BE2C (cell line): ENCODE measurements at regions not wholly inside any gene's neighbourhood (a gene's known extent, or its start where the extent isn't known, plus 50 kb on each side); places are given as distances from the start of the nearest gene placed in this dataset.

Source experiments
- DNase-seq: peaks from one replicate; pipeline ENCODE4 v3.0.0-alpha.2; 2020
- H3K27me3 ChIP-seq: fragments of 250-450 bp; sonication (Bioruptor Pico); 2 replicates; pipeline ENCODE4 v1.5.1; 2020; ENCODE audit warnings: mild to moderate bottlenecking
- H3K36me3 ChIP-seq: fragments of 250-450 bp; sonication (Bioruptor Pico); 2 replicates; pipeline ENCODE4 v1.5.1; 2020; ENCODE audit warnings: mild to moderate bottlenecking
- H3K4me1 ChIP-seq: fragments of 250-450 bp; sonication (Bioruptor Pico); 2 replicates; pipeline ENCODE4 v1.5.1; 2020
- H3K4me3 ChIP-seq: 2 replicates; pipeline ENCODE4 v1.5.1; 2011; ENCODE audit warnings: low read depth, low read length
- H3K9me3 ChIP-seq: fragments of 250-450 bp; sonication (Bioruptor Pico); 2 replicates; pipeline ENCODE4 v1.5.1; 2020
- CTCF ChIP-seq: IDR thresholded peaks from 2 replicates; pipeline ENCODE4 v1.5.1; 2012; ENCODE audit warnings: mild to moderate bottlenecking, low read depth, low read length

DNA sequence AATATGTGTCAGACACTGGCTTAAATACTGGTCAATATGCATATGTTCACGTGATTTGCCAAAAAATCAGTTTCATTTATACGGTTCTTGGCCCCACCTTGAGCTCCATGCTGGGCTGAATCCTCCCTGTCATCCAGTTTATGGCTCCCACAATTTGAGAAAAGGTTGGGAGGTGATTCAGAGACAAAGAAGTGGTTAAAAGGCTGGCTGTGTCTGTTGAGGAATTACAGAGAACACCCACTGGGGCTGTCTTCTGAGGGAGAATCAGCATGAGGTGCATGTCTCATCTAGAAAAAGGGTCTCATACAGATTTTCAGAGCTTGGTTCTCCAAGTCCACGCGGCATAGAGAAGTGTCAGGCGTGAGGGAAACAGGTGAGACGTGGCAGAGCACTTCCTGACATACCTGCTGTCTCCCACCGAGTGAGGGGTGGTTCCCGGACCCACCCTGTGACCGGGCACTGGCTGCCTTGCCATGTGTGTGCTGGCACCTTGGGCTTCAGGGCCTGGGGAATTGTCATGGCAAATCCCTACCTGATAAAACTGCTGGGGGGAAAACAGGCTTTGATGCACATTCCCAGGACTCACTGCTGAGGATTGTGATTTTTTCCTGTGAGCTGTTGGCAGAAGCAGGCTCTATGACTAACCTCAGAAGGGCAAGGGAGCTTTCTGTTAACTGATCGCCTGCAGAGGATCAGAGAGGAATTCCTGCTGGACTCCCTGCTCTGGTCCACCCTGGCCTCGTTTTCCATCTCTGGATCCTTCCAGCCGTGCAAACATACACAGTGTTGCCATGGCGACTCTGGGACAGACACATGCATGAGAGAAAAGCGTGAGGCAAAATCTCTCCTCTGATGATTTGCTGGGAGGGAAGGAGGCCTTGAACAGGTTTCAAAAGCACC is 223.6 kb downstream of the ADAMTS15 start:
- no peaks in the 10 kb centered on the region for H3K36me3 ChIP-seq
- H3K9me3 ChIP-seq: no peaks in the 10 kb centered on the region
- H3K4me1 ChIP-seq: peaks cover 9% of the 10 kb centered on the region; the same call in 1 of the 2 replicates
- H3K27me3 ChIP-seq: no peaks in the 10 kb centered on the region
- H3K4me3 ChIP-seq: no peak overlapping the region
- TF ChIP-seq CTCF: no peak
- DNase-seq: peak; percentile 65

DNA sequence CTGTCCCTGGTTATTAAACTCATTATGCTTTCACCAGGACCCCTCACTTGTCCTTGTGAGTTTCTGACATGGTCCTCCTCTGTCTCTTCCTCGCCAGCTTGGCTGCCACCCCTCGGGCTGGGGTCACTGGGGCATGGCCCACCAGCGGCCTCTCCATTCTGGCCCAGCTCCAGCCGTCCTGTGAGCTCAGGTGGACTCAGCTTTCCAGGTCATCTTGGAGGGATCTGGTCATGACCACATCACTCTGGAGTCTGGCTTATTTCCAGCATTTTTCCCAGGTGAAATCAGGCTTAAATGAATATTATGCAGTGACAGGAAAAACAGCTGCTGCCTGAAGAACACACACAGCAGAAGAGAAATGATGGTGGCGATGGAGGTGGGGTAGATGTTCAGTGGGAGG is 224.5 kb downstream of the ADAMTS15 start:
- TF ChIP-seq CTCF: no peak
- Histone ChIP-seq H3K27me3 (no peaks in the 10 kb centered on the region), H3K4me1 (peaks cover 9% of the 10 kb centered on the region; the same call in 1 of the 2 replicates), H3K36me3 (no peaks in the 10 kb centered on the region), H3K4me3 (no peak overlapping the region), H3K9me3 (no peaks in the 10 kb centered on the region)
- no peak for DNase-seq

GRCh38 chr11:130673698-130674097 is 225.3 kb downstream of the ADAMTS15 start:
- DNase-seq: no peak
- no peaks in the 10 kb centered on the region for H3K27me3 ChIP-seq
- H3K4me1 ChIP-seq: peaks cover 9% of the 10 kb centered on the region; the same call in 1 of the 2 replicates
- no peak overlapping the region for H3K4me3 ChIP-seq
- H3K36me3 ChIP-seq: no peaks in the 10 kb centered on the region
- TF ChIP-seq CTCF: no peak
- H3K9me3 ChIP-seq: no peaks in the 10 kb centered on the region

GRCh38 chr11:130674686-130675308 is 226.4 kb downstream of the ADAMTS15 start:
- no peak for TF ChIP-seq CTCF
- DNase-seq: no peak
- Histone ChIP-seq H3K4me3 (no peak overlapping the region), H3K36me3 (no peaks in the 10 kb centered on the region), H3K27me3 (no peaks in the 10 kb centered on the region), H3K4me1 (peaks cover 9% of the 10 kb centered on the region; the same call in 1 of the 2 replicates), H3K9me3 (no peaks in the 10 kb centered on the region)

DNA sequence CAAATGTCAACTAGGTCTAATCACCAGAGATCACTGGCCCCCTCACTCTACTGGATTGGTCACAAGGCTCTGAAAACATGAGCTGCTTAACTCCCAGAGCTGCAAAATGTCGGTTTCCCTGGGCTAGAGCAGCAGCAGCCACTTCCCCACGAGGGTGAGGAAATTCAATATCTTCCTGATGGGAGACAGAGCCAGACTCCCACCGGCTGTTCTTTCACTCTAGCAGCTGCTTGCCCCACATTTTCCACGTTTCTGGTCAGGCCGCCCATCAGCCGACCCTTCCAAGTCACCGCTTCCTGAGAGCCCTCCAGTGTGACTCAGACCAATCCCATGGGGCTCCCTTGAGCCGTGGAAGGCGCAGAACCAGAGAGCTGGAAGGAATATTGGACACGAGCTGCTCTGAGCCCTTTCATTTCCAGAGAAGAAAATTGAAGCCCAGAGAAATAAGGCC is 227.0 kb downstream of the ADAMTS15 start:
- H3K4me3 ChIP-seq: peak overlapping the region; percentile 2
- TF ChIP-seq CTCF: no peak
- H3K27me3 ChIP-seq: no peaks in the 10 kb centered on the region
- DNase-seq: peak; percentile 52
- no peaks in the 10 kb centered on the region for H3K9me3 ChIP-seq
- peaks cover 9% of the 10 kb centered on the region; the same call in 1 of the 2 replicates for H3K4me1 ChIP-seq
- H3K36me3 ChIP-seq: no peaks in the 10 kb centered on the region
